H9 (cell line): ENCODE measurements at regions not wholly inside any gene's neighbourhood (a gene's known extent, or its start where the extent isn't known, plus 50 kb on each side); places are given as distances from the start of the nearest gene placed in this dataset.
"Not testable (repeated sequence)": the region's sequence is repeated elsewhere in the genome, so short reads cannot be mapped to it uniquely, and the experiment has no call there.

Source experiments
- DNase-seq: peaks from one replicate; pipeline ENCODE4 v3.0.0-alpha.2; 2017
- H2AFZ ChIP-seq: one replicate; pipeline ENCODE4 v1.6.1; 2013; ENCODE audit warnings: mild to moderate bottlenecking, low read length, control low read depth, moderate library complexity
- H2AK5ac ChIP-seq: 2 replicates; pipeline ENCODE4 v1.6.1; 2013; ENCODE audit warnings: low read length, control low read depth, mixed read lengths; ENCODE audit not compliant: insufficient read length
- H2BK120ac ChIP-seq: one replicate; pipeline ENCODE4 v1.6.1; 2013; ENCODE audit warnings: low read depth, mild to moderate bottlenecking, low read length, control low read depth, inconsistent platforms; ENCODE audit not compliant: poor library complexity, severe bottlenecking
- H2BK12ac ChIP-seq: 2 replicates; pipeline ENCODE4 v1.6.1; 2013; ENCODE audit warnings: low read length, control low read depth, mixed read lengths, low read depth; ENCODE audit not compliant: insufficient read length
- H2BK15ac ChIP-seq: 2 replicates; pipeline ENCODE4 v1.6.1; 2013; ENCODE audit warnings: low read depth, low read length, control low read depth
- H2BK20ac ChIP-seq: one replicate; pipeline ENCODE4 v1.6.1; 2013; ENCODE audit warnings: low read depth, mild to moderate bottlenecking, low read length, control low read depth, inconsistent platforms; ENCODE audit not compliant: poor library complexity, severe bottlenecking
- H2BK5ac ChIP-seq: 2 replicates; pipeline ENCODE4 v1.6.1; 2013; ENCODE audit warnings: low read length, control low read depth, mixed read lengths; ENCODE audit not compliant: insufficient read length
- H3K14ac ChIP-seq: 2 replicates; pipeline ENCODE4 v1.6.1; 2013; ENCODE audit warnings: low read length, control low read depth; ENCODE audit not compliant: insufficient read depth
- H3K18ac ChIP-seq: 2 replicates; pipeline ENCODE4 v1.6.1; 2013; ENCODE audit warnings: low read depth, mild to moderate bottlenecking, mixed read lengths, low read length, control low read depth; ENCODE audit not compliant: insufficient read length
- H3K23ac ChIP-seq: 2 replicates; pipeline ENCODE4 v1.6.1; 2013; ENCODE audit warnings: low read length, control low read depth, mixed read lengths, low read depth; ENCODE audit not compliant: insufficient read length
- H3K23me2 ChIP-seq: 2 replicates; pipeline ENCODE4 v1.6.1; 2013; ENCODE audit warnings: low read depth, mild to moderate bottlenecking, mixed read lengths, low read length, control low read depth; ENCODE audit not compliant: insufficient read length, poor library complexity, severe bottlenecking
- H3K27ac ChIP-seq: 2 replicates; pipeline ENCODE4 v1.5.1; 2013; ENCODE audit warnings: low read length, control low read depth, mixed read lengths, low read depth; ENCODE audit not compliant: insufficient read length
- H3K27me3 ChIP-seq: 2 replicates; pipeline ENCODE4 v1.6.1; 2013; ENCODE audit warnings: low read length, control low read depth, inconsistent platforms; ENCODE audit not compliant: insufficient read depth
- H3K4ac ChIP-seq: 2 replicates; pipeline ENCODE4 v1.6.1; 2013; ENCODE audit warnings: low read depth, mild to moderate bottlenecking, control low read depth, inconsistent platforms, low read length, moderate library complexity
- H3K4me1 ChIP-seq: 2 replicates; pipeline ENCODE4 v1.6.1; 2013; ENCODE audit warnings: low read length, control low read depth, inconsistent platforms; ENCODE audit not compliant: insufficient read depth
- H3K4me2 ChIP-seq: 2 replicates; pipeline ENCODE4 v1.6.1; 2013; ENCODE audit warnings: low read length, control low read depth, mixed read lengths; ENCODE audit not compliant: insufficient read length, insufficient read depth
- H3K56ac ChIP-seq: 2 replicates; pipeline ENCODE4 v1.6.1; 2013; ENCODE audit warnings: low read depth, mild to moderate bottlenecking, mixed read lengths, low read length, control low read depth; ENCODE audit not compliant: insufficient read length
- H3K79me1 ChIP-seq: 2 replicates; pipeline ENCODE4 v1.6.1; 2013; ENCODE audit warnings: low read depth, mild to moderate bottlenecking, moderate library complexity, low read length, control low read depth, inconsistent platforms; ENCODE audit not compliant: insufficient read depth, poor library complexity, severe bottlenecking
- H3K79me2 ChIP-seq: 2 replicates; pipeline ENCODE4 v1.6.1; 2013; ENCODE audit warnings: low read length, control low read depth, inconsistent platforms; ENCODE audit not compliant: insufficient read depth
- H3K9ac ChIP-seq: 2 replicates; pipeline ENCODE4 v1.6.1; 2013; ENCODE audit warnings: low read length, control low read depth, mixed read lengths; ENCODE audit not compliant: insufficient read length; ENCODE audit errors: extremely low read depth
- H3K9me3 ChIP-seq: one replicate; pipeline ENCODE4 v1.6.1; 2013; ENCODE audit warnings: low read depth, low read length, inconsistent platforms; ENCODE audit not compliant: control insufficient read depth
- H3T11ph ChIP-seq: one replicate; pipeline ENCODE4 v1.6.1; 2013; ENCODE audit warnings: mild to moderate bottlenecking, low read length, control low read depth, inconsistent platforms
- H4K20me1 ChIP-seq: one replicate; pipeline ENCODE4 v1.6.1; 2013; ENCODE audit not compliant: control insufficient read depth, insufficient read length, insufficient read depth
- H4K5ac ChIP-seq: 2 replicates; pipeline ENCODE4 v1.6.1; 2013; ENCODE audit warnings: low read depth, mild to moderate bottlenecking, mixed read lengths, low read length, control low read depth; ENCODE audit not compliant: insufficient read length
- H4K8ac ChIP-seq: replicated peaks from 2 replicates; pipeline ENCODE4 v1.6.1; 2013; ENCODE audit warnings: low read length, control low read depth, mixed read lengths, low read depth; ENCODE audit not compliant: insufficient read length
- H4K91ac ChIP-seq: 2 replicates; pipeline ENCODE4 v1.6.1; 2013; ENCODE audit warnings: low read depth, mild to moderate bottlenecking, moderate library complexity, mixed read lengths, low read length, control low read depth; ENCODE audit not compliant: insufficient read length
- H3K27ac Mint-ChIP-seq, 3 experiments: 2 replicates in 2 of 3; 3 replicates in 1 of 3; pipeline ENCODE4 v1.8.0; 2020 to 2021; ENCODE audit warnings: mixed read lengths in 3 of 3, mild to moderate bottlenecking in 1 of 3, moderate library complexity in 1 of 3
- H3K27me3 Mint-ChIP-seq: 2 replicates; pipeline ENCODE4 v1.8.0; 2021; ENCODE audit warnings: low read depth, mild to moderate bottlenecking, moderate library complexity, mixed read lengths
- H3K36me3 Mint-ChIP-seq, 3 experiments: 2 replicates in 2 of 3; 3 replicates in 1 of 3; pipeline ENCODE4 v1.8.0; 2020 to 2021; ENCODE audit warnings: low read depth in 3 of 3, mixed read lengths in 3 of 3; ENCODE audit not compliant: insufficient read depth in 1 of 3
- H3K4me1 Mint-ChIP-seq, 2 experiments: 2 replicates each; pipeline ENCODE4 v1.8.0; 2020; ENCODE audit warnings: mixed read lengths in 2 of 2
- H3K4me3 Mint-ChIP-seq, 2 experiments: 2 replicates in 1 of 2; 3 replicates in 1 of 2; pipeline ENCODE4 v1.8.0; 2020 to 2021; ENCODE audit warnings: mild to moderate bottlenecking in 2 of 2, mixed read lengths in 2 of 2, moderate library complexity in 1 of 2
- H3K9me3 Mint-ChIP-seq, 2 experiments: 2 replicates in 1 of 2; 3 replicates in 1 of 2; pipeline ENCODE4 v1.8.0; 2020; ENCODE audit warnings: mild to moderate bottlenecking in 2 of 2, mixed read lengths in 2 of 2, moderate library complexity in 1 of 2
- WGBS: extraction: QIAGEN DNeasy Blood & Tissue Kit; methylation state at CpG from one replicate; pipeline ENCODE4 v1.1.7; 2013; ENCODE audit warnings: missing lambda C conversion rate, low lambda C conversion rate, mixed read lengths; ENCODE audit not compliant: insufficient read length; ENCODE audit errors: extremely low coverage; 5-methylcytosine and 5-hydroxymethylcytosine counted together

GRCh38 chr2:167809799-167810198, 437.6 kb downstream of the STK39 start:
- not testable (repeated sequence) for H3K79me1 ChIP-seq, H3K4me2 ChIP-seq, H3K9me3 ChIP-seq, H2BK15ac ChIP-seq, H2AFZ ChIP-seq, H2BK12ac ChIP-seq, H4K20me1 ChIP-seq, H4K5ac ChIP-seq, DNase-seq, H3K4me3 Mint-ChIP-seq, H3K27me3 ChIP-seq, H3K4ac ChIP-seq, H2BK5ac ChIP-seq, H2AK5ac ChIP-seq, H3K27ac Mint-ChIP-seq, H3K18ac ChIP-seq, H3K23me2 ChIP-seq, H4K8ac ChIP-seq, H3K27me3 Mint-ChIP-seq, H3K79me2 ChIP-seq, H3K23ac ChIP-seq, H3K27ac ChIP-seq, H3K14ac ChIP-seq, H2BK120ac ChIP-seq, H3K4me1 Mint-ChIP-seq, H3K9ac ChIP-seq, H4K91ac ChIP-seq, H3K56ac ChIP-seq, H2BK20ac ChIP-seq, H3K4me1 ChIP-seq, H3T11ph ChIP-seq
- peaks cover 31 to 33% of the 10 kb centered on the region in 2 experiments for H3K9me3 Mint-ChIP-seq
- H3K36me3 Mint-ChIP-seq: peaks cover 18 to 29% (median 23%) of the 10 kb centered on the region in 3 experiments
- WGBS: no CpG with 5 or more reads among the region's 9 CpGs
